HG03460 (cell line): ENCODE measurements at regions not wholly inside any gene's neighbourhood (a gene's known extent, or its start where the extent isn't known, plus 50 kb on each side); places are given as distances from the start of the nearest gene placed in this dataset.

Source experiments
- ATAC-seq: cut with Tn5 transposase; IDR thresholded peaks from one replicate; pipeline ENCODE4 v1.9.1; 2021; ENCODE audit not compliant: unreplicated experiment

GRCh38 chr6:2468601-2468955, 223.2 kb upstream of the GMDS start:
- ATAC-seq = no peak

GRCh38 chr6:2467929-2468600, 222.7 kb upstream of the GMDS start:
- ATAC-seq = no peak

GRCh38 chr6:2465336-2465735, 219.9 kb upstream of the GMDS start:
- no peak for ATAC-seq

- no peak for ATAC-seq
These were observed 219.2 kb upstream of the GMDS start for GRCh38 chr6:2464641-2465040.

GRCh38 chr6:2462831-2463230, 217.4 kb upstream of the GMDS start:
- ATAC-seq = no peak

- no peak for ATAC-seq
These were observed 214.9 kb upstream of the GMDS start for GRCh38 chr6:2460216-2460745.

GRCh38 chr6:2454180-2454579, 208.8 kb upstream of the GMDS start:
- ATAC-seq = no peak

- ATAC-seq = no peak
These were observed 205.1 kb upstream of the GMDS start for GRCh38 chr6:2450546-2450945.

- ATAC-seq = no peak
These were observed 204.2 kb upstream of the GMDS start for GRCh38 chr6:2449572-2449940.

GRCh38 chr6:2448826-2449571, 203.6 kb upstream of the GMDS start:
- no peak for ATAC-seq

GRCh38 chr6:2447931-2448330, 202.5 kb upstream of the GMDS start:
- no peak for ATAC-seq

GRCh38 chr6:2447318-2447920, 202.0 kb upstream of the GMDS start:
- no peak for ATAC-seq

- no peak for ATAC-seq
These were observed 196.4 kb upstream of the GMDS start for GRCh38 chr6:2441601-2442475.

- ATAC-seq = no peak
These were observed 195.1 kb upstream of the GMDS start for GRCh38 chr6:2440516-2440915.

- ATAC-seq = no peak
These were observed 194.2 kb upstream of the GMDS start for GRCh38 chr6:2439632-2440031.

GRCh38 chr6:2439082-2439481, 193.7 kb upstream of the GMDS start:
- ATAC-seq = no peak

GRCh38 chr6:2436410-2437154, 191.2 kb upstream of the GMDS start:
- no peak for ATAC-seq

- ATAC-seq = no peak
These were observed 189.9 kb upstream of the GMDS start for GRCh38 chr6:2435323-2435722.

GRCh38 chr6:2434912-2435311, 189.5 kb upstream of the GMDS start:
- no peak for ATAC-seq

- ATAC-seq = no peak
These were observed 188.7 kb upstream of the GMDS start for GRCh38 chr6:2434116-2434515.

- ATAC-seq = no peak
These were observed 188.3 kb upstream of the GMDS start for GRCh38 chr6:2433711-2434110.
